HCT116 (cell line): ENCODE measurements at regions not wholly inside any gene's neighbourhood (a gene's known extent, or its start where the extent isn't known, plus 50 kb on each side); places are given as distances from the start of the nearest gene placed in this dataset.

Experiments
- CEBPB ChIP-seq: IDR thresholded peaks from 2 replicates; pipeline ENCODE4 v1.6.1; 2012; ENCODE audit warnings: low read depth
- CTCF ChIP-seq, 3 experiments: fragments of 200-600 bp in 1 of 3; sonication (generic) in 1 of 3; IDR thresholded peaks in 2 of 3; conservative IDR thresholded peaks in 1 of 3; 2 replicates each; pipeline ENCODE4 v1.5.1; 2012 to 2017; ENCODE audit warnings: low read depth in 2 of 3, low read length in 2 of 3, antibody characterized with exemption in 1 of 3, borderline replicate concordance in 1 of 3, control low read depth in 1 of 3, mild to moderate bottlenecking in 1 of 3, mixed read lengths in 1 of 3, mixed run types in 1 of 3, moderate library complexity in 1 of 3; ENCODE audit not compliant: insufficient read depth in 1 of 3
- EZH2 ChIP-seq: fragments of 200-600 bp; sonication (generic); IDR thresholded peaks from 2 replicates; pipeline ENCODE4 v1.6.1; 2017; ENCODE audit warnings: antibody characterized with exemption, mixed run types
- EZH2phosphoT487 ChIP-seq: fragments of 200-600 bp; IDR thresholded peaks from 2 replicates; pipeline ENCODE4 v1.6.1; 2018; ENCODE audit warnings: antibody characterized with exemption, borderline replicate concordance
- JUND ChIP-seq: IDR thresholded peaks from 2 replicates; pipeline ENCODE4 v1.6.1; 2012
- POLR2A ChIP-seq: IDR thresholded peaks from 2 replicates; pipeline ENCODE4 v1.7.0; 2011; ENCODE audit warnings: borderline replicate concordance; ENCODE audit not compliant: insufficient read depth, insufficient read length; ENCODE audit errors: extremely low read depth
- YY1 ChIP-seq: IDR thresholded peaks from 2 replicates; pipeline ENCODE4 v1.6.1; 2011; ENCODE audit warnings: low read length, low read depth, moderate library complexity, mild to moderate bottlenecking; ENCODE audit not compliant: insufficient replicate concordance; ENCODE audit errors: extremely low read depth

DNA sequence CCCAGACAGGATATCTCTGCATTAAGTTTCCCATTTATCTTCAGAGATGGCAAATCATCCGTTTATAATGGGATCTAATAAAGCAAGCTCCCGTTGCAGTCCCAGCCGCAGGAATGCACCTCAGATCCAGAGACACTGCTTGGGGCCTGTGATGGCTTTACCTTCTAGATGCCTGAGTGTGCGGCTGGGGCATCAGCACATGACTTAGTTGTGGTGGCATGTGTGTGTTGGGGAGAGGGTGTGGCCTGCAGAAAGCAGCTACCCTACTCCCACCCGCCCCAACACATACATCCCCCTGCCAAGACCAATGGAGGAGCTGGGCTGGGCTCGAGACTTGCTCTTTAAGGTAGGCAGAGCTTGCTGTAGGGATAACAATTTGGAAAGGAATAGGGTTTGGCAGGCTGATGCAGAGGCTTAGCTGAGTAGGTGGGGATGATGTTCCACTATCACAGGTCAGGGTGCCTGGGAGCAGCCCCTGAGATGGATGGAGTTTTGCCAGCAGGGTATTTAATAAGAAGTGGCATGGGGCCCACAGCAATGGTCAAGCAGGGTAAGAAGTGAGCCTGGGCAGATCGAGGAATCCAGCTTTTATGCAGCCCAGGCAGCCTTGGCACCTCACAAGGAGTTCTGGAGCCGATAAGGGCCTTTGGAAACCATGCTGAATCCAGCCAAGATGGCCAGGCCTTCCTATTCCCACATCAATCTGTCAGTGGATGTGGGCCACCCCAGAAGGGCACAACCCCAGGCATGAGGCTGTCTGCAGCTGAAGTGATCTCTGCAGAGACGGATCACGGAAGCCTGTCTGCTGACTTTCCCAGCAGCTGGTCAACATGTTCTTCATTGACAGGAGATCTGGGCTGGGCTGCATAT is 601.3 kb downstream of the BUD13 start:
- no peak for TF ChIP-seq POLR2A
- no peak for TF ChIP-seq YY1
- TF ChIP-seq CEBPB, result no peak
- TF ChIP-seq EZH2, result no peak
- no peak for TF ChIP-seq EZH2phosphoT487
- no peak for TF ChIP-seq CTCF (IDR thresholded peaks at IDR 0.05 in 2 of 3, conservative IDR thresholded peaks at IDR 0.05 in 1 of 3; ENCODE audit: borderline replicate concordance in 1 of 3, insufficient read depth in 1 of 3, low read depth in 2 of 3, low read length in 2 of 3)
- TF ChIP-seq JUND, result no peak
